T follicular helper cell (primary cell): ENCODE measurements at regions not wholly inside any gene's neighbourhood (a gene's known extent, or its start where the extent isn't known, plus 50 kb on each side); places are given as distances from the start of the nearest gene placed in this dataset.
"Not testable (repeated sequence)": the region's sequence is repeated elsewhere in the genome, so short reads cannot be mapped to it uniquely, and the experiment has no call there.

ENCODE experiments used
- DNase-seq: peaks from one replicate; pipeline ENCODE4 v3.0.0-alpha.2; 2020; ENCODE audit warnings: low read depth

GRCh38 chr5:166068547-166069335 is 2222.7 kb upstream of the WWC1 start:
- DNase-seq, result no peak

- no peak for DNase-seq
Measured at GRCh38 chr5:166073901-166074581, 2217.4 kb upstream of the WWC1 start.

- no peak for DNase-seq
Measured at GRCh38 chr5:166074582-166075481, 2216.6 kb upstream of the WWC1 start.

- no peak for DNase-seq
Measured at GRCh38 chr5:166083183-166083959, 2208.1 kb upstream of the WWC1 start.

- no peak for DNase-seq
Measured at GRCh38 chr5:166086568-166086967, 2204.9 kb upstream of the WWC1 start.

- no peak for DNase-seq
Measured at GRCh38 chr5:166088389-166089039, 2202.9 kb upstream of the WWC1 start.

- DNase-seq, result no peak
Measured at GRCh38 chr5:166091931-166092330, 2199.5 kb upstream of the WWC1 start.

- DNase-seq, result no peak
Measured at GRCh38 chr5:166093312-166093711, 2198.1 kb upstream of the WWC1 start.

- DNase-seq, result no peak
Measured at GRCh38 chr5:166102947-166103346, 2188.5 kb upstream of the WWC1 start.

GRCh38 chr5:166111021-166111420 is 2180.4 kb upstream of the WWC1 start:
- no peak for DNase-seq

- DNase-seq, result no peak
Measured at GRCh38 chr5:166117072-166118066, 2174.1 kb upstream of the WWC1 start.

GRCh38 chr5:166119506-166119905 is 2171.9 kb upstream of the WWC1 start:
- DNase-seq, result no peak

GRCh38 chr5:166123717-166124116 is 2167.7 kb upstream of the WWC1 start:
- no peak for DNase-seq

GRCh38 chr5:166127766-166128570 is 2163.5 kb upstream of the WWC1 start:
- DNase-seq, result no peak

GRCh38 chr5:166145107-166145506 is 2146.3 kb upstream of the WWC1 start:
- DNase-seq, result not testable (repeated sequence)

- no peak for DNase-seq
Measured at GRCh38 chr5:166163996-166164610, 2127.3 kb upstream of the WWC1 start.

- DNase-seq, result no peak
Measured at GRCh38 chr5:166165596-166165995, 2125.8 kb upstream of the WWC1 start.

GRCh38 chr5:166166071-166166470 is 2125.4 kb upstream of the WWC1 start:
- no peak for DNase-seq

- DNase-seq, result no peak
Measured at GRCh38 chr5:166172597-166172996, 2118.8 kb upstream of the WWC1 start.
